ENCODE measurements at regions not wholly inside any gene's neighbourhood (a gene's known extent, or its start where the extent isn't known, plus 50 kb on each side); places are given as distances from the start of the nearest gene placed in this dataset.
A peak's percentile ranks its signal among the peaks of the same experiment; 100 is the strongest.

- no peak overlapping the region for H3K4me3 ChIP-seq (ENCODE audit: extremely low read depth, insufficient read depth, low read length, poor library complexity, severe bottlenecking)
- no peaks in the 10 kb centered on the region for H3K9me3 ChIP-seq (ENCODE audit: control insufficient read depth, low read length)
- no peaks in the 10 kb centered on the region for H3K36me3 ChIP-seq (ENCODE audit: control insufficient read depth, insufficient read depth, low read length)
- H3K4me1 ChIP-seq (ENCODE audit: control insufficient read depth, insufficient read depth, low read length, poor library complexity, severe bottlenecking): peaks cover 11% of the 10 kb centered on the region
- 94% methylated on average over 2 of the region's 2 CpGs; no CpG with 5 or more reads in 1 of the 2 experiments for WGBS, 2 experiments (ENCODE audit: insufficient coverage in 2 of 2)
- no peak overlapping the region for H3K27ac ChIP-seq (ENCODE audit: low read depth, low read length, severe bottlenecking)
Measured at GRCh38 chr5:86875539-86875938, 257.8 kb downstream of the COX7C start.

- Histone ChIP-seq H3K36me3 (ENCODE audit: control insufficient read depth, insufficient read depth, low read length) (no peaks in the 10 kb centered on the region), H3K4me3 (ENCODE audit: extremely low read depth, insufficient read depth, low read length, poor library complexity, severe bottlenecking) (no peak overlapping the region), H3K4me1 (ENCODE audit: control insufficient read depth, insufficient read depth, low read length, poor library complexity, severe bottlenecking) (peaks cover 28% of the 10 kb centered on the region), H3K27ac (ENCODE audit: low read depth, low read length, severe bottlenecking) (no peak overlapping the region), H3K9me3 (ENCODE audit: control insufficient read depth, low read length) (no peaks in the 10 kb centered on the region)
Measured at GRCh38 chr5:86878250-86878649, 260.5 kb downstream of the COX7C start.

GRCh38 chr5:86879086-86879485, 261.3 kb downstream of the COX7C start:
- no peaks in the 10 kb centered on the region for H3K36me3 ChIP-seq (ENCODE audit: control insufficient read depth, insufficient read depth, low read length)
- H3K27ac ChIP-seq (ENCODE audit: low read depth, low read length, severe bottlenecking): peak overlapping the region; percentile 39
- H3K4me3 ChIP-seq (ENCODE audit: extremely low read depth, insufficient read depth, low read length, poor library complexity, severe bottlenecking): no peak overlapping the region
- peaks cover 28% of the 10 kb centered on the region for H3K4me1 ChIP-seq (ENCODE audit: control insufficient read depth, insufficient read depth, low read length, poor library complexity, severe bottlenecking)
- no peaks in the 10 kb centered on the region for H3K9me3 ChIP-seq (ENCODE audit: control insufficient read depth, low read length)

GRCh38 chr5:86880344-86880743, 262.6 kb downstream of the COX7C start:
- Histone ChIP-seq H3K27ac (ENCODE audit: low read depth, low read length, severe bottlenecking) (peak overlapping the region; percentile 73), H3K36me3 (ENCODE audit: control insufficient read depth, insufficient read depth, low read length) (no peaks in the 10 kb centered on the region)
- WGBS, 2 experiments (ENCODE audit: insufficient coverage in 2 of 2): 60 to 78% methylated on average over 4 of the region's 4 CpGs

GRCh38 chr5:86880785-86881492, 263.2 kb downstream of the COX7C start:
- Histone ChIP-seq H3K9me3 (ENCODE audit: control insufficient read depth, low read length) (no peaks in the 10 kb centered on the region), H3K27ac (ENCODE audit: low read depth, low read length, severe bottlenecking) (peak overlapping the region; percentile 81), H3K4me3 (ENCODE audit: extremely low read depth, insufficient read depth, low read length, poor library complexity, severe bottlenecking) (no peak overlapping the region), H3K36me3 (ENCODE audit: control insufficient read depth, insufficient read depth, low read length) (no peaks in the 10 kb centered on the region), H3K4me1 (ENCODE audit: control insufficient read depth, insufficient read depth, low read length, poor library complexity, severe bottlenecking) (peaks cover 30% of the 10 kb centered on the region)
- WGBS, 2 experiments (ENCODE audit: insufficient coverage in 2 of 2): 38 to 42% methylated on average over 3 of the region's 3 CpGs

More at GRCh38 chr5:86880344-86880743, 262.6 kb downstream of the COX7C start:
- H3K4me1 ChIP-seq (ENCODE audit: control insufficient read depth, insufficient read depth, low read length, poor library complexity, severe bottlenecking): peaks cover 28% of the 10 kb centered on the region
- H3K9me3 ChIP-seq (ENCODE audit: control insufficient read depth, low read length): no peaks in the 10 kb centered on the region
- no peak overlapping the region for H3K4me3 ChIP-seq (ENCODE audit: extremely low read depth, insufficient read depth, low read length, poor library complexity, severe bottlenecking)

GRCh38 chr5:86881493-86882090, 263.9 kb downstream of the COX7C start:
- WGBS, 2 experiments (ENCODE audit: insufficient coverage in 2 of 2): 80 to 91% methylated on average over 1 of the region's 1 CpG
- Histone ChIP-seq H3K4me1 (ENCODE audit: control insufficient read depth, insufficient read depth, low read length, poor library complexity, severe bottlenecking) (peaks cover 34% of the 10 kb centered on the region), H3K27ac (ENCODE audit: low read depth, low read length, severe bottlenecking) (peak overlapping the region; percentile 81), H3K4me3 (ENCODE audit: extremely low read depth, insufficient read depth, low read length, poor library complexity, severe bottlenecking) (no peak overlapping the region), H3K9me3 (ENCODE audit: control insufficient read depth, low read length) (no peaks in the 10 kb centered on the region), H3K36me3 (ENCODE audit: control insufficient read depth, insufficient read depth, low read length) (no peaks in the 10 kb centered on the region)

- no peaks in the 10 kb centered on the region for H3K9me3 ChIP-seq (ENCODE audit: control insufficient read depth, low read length)
- H3K4me1 ChIP-seq (ENCODE audit: control insufficient read depth, insufficient read depth, low read length, poor library complexity, severe bottlenecking): peaks cover 26% of the 10 kb centered on the region
- 96 to 98% methylated on average over 9 to 12 of the region's 16 CpGs for WGBS, 2 experiments (ENCODE audit: insufficient coverage in 2 of 2)
- H3K27ac ChIP-seq (ENCODE audit: low read depth, low read length, severe bottlenecking): no peak overlapping the region
- H3K36me3 ChIP-seq (ENCODE audit: control insufficient read depth, insufficient read depth, low read length): no peaks in the 10 kb centered on the region
- no peak overlapping the region for H3K4me3 ChIP-seq (ENCODE audit: extremely low read depth, insufficient read depth, low read length, poor library complexity, severe bottlenecking)
Measured at GRCh38 chr5:86884608-86885007, 266.9 kb downstream of the COX7C start.

GRCh38 chr5:86885011-86885410, 267.3 kb downstream of the COX7C start:
- Histone ChIP-seq H3K36me3 (ENCODE audit: control insufficient read depth, insufficient read depth, low read length) (no peaks in the 10 kb centered on the region), H3K9me3 (ENCODE audit: control insufficient read depth, low read length) (no peaks in the 10 kb centered on the region), H3K4me3 (ENCODE audit: extremely low read depth, insufficient read depth, low read length, poor library complexity, severe bottlenecking) (no peak overlapping the region), H3K27ac (ENCODE audit: low read depth, low read length, severe bottlenecking) (no peak overlapping the region), H3K4me1 (ENCODE audit: control insufficient read depth, insufficient read depth, low read length, poor library complexity, severe bottlenecking) (peaks cover 26% of the 10 kb centered on the region)
- 89 to 100% methylated on average over 1 to 2 of the region's 2 CpGs for WGBS, 2 experiments (ENCODE audit: insufficient coverage in 2 of 2)

- Histone ChIP-seq H3K9me3 (ENCODE audit: control insufficient read depth, low read length) (no peaks in the 10 kb centered on the region), H3K27ac (ENCODE audit: low read depth, low read length, severe bottlenecking) (no peak overlapping the region), H3K4me1 (ENCODE audit: control insufficient read depth, insufficient read depth, low read length, poor library complexity, severe bottlenecking) (peaks cover 21% of the 10 kb centered on the region), H3K36me3 (ENCODE audit: control insufficient read depth, insufficient read depth, low read length) (no peaks in the 10 kb centered on the region), H3K4me3 (ENCODE audit: extremely low read depth, insufficient read depth, low read length, poor library complexity, severe bottlenecking) (no peak overlapping the region)
- 63 to 67% methylated on average over 3 to 4 of the region's 5 CpGs for WGBS, 2 experiments (ENCODE audit: insufficient coverage in 2 of 2)
Measured at GRCh38 chr5:86885489-86886230, 267.9 kb downstream of the COX7C start.

GRCh38 chr5:86890375-86890774, 272.6 kb downstream of the COX7C start:
- WGBS, 2 experiments (ENCODE audit: insufficient coverage in 2 of 2): no CpG with 5 or more reads among the region's 1 CpG
- H3K9me3 ChIP-seq (ENCODE audit: control insufficient read depth, low read length): no peaks in the 10 kb centered on the region

GRCh38 chr5:86894056-86894455, 276.3 kb downstream of the COX7C start:
- Histone ChIP-seq H3K4me1 (ENCODE audit: control insufficient read depth, insufficient read depth, low read length, poor library complexity, severe bottlenecking) (no peaks in the 10 kb centered on the region), H3K36me3 (ENCODE audit: control insufficient read depth, insufficient read depth, low read length) (no peaks in the 10 kb centered on the region), H3K9me3 (ENCODE audit: control insufficient read depth, low read length) (peaks cover 3% of the 10 kb centered on the region), H3K4me3 (ENCODE audit: extremely low read depth, insufficient read depth, low read length, poor library complexity, severe bottlenecking) (no peak overlapping the region), H3K27ac (ENCODE audit: low read depth, low read length, severe bottlenecking) (no peak overlapping the region)

More at GRCh38 chr5:86890375-86890774, 272.6 kb downstream of the COX7C start:
- no peak overlapping the region for H3K27ac ChIP-seq (ENCODE audit: low read depth, low read length, severe bottlenecking)
- H3K4me1 ChIP-seq (ENCODE audit: control insufficient read depth, insufficient read depth, low read length, poor library complexity, severe bottlenecking): peaks cover 5% of the 10 kb centered on the region
- no peaks in the 10 kb centered on the region for H3K36me3 ChIP-seq (ENCODE audit: control insufficient read depth, insufficient read depth, low read length)
- no peak overlapping the region for H3K4me3 ChIP-seq (ENCODE audit: extremely low read depth, insufficient read depth, low read length, poor library complexity, severe bottlenecking)

Measured in mesodermal cell (in vitro differentiated cells).